ENCODE measurements at regions not wholly inside any gene's neighbourhood (a gene's known extent, or its start where the extent isn't known, plus 50 kb on each side); places are given as distances from the start of the nearest gene placed in this dataset.

GRCh38 chr12:91565846-91566245, 383.2 kb upstream of the DCN start:
- Histone ChIP-seq H3K4me1 (peaks cover 0 to 8% (median 0%) of the 10 kb centered on the region in 6 donors), H3K27me3 (replicated peaks in 1 of 7) (no peaks in the 10 kb centered on the region), H3K9me3 (no peaks in the 10 kb centered on the region), H3K36me3 (no peaks in the 10 kb centered on the region), H3K4me3 (no peak overlapping the region), H3K27ac (no peak overlapping the region)
- TF ChIP-seq CTCF (IDR thresholded peaks at IDR 0.05 in 8 of 11, conservative IDR thresholded peaks at IDR 0.05 in 3 of 11), result no peak
- TF ChIP-seq POLR2A (IDR thresholded peaks at IDR 0.05), result no peak
- no peak for TF ChIP-seq POLR2AphosphoS5 (IDR thresholded peaks at IDR 0.05)
- intact Hi-C loops (cut with DNase I; ENCODE audit: low total_unique reads), result no loop called here
- WGBS, 5 donors, result 90 to 97% (median 91%) methylated on average over 1 of the region's 1 CpG
- DNase-seq, result no peak

- H3K36me3 ChIP-seq, result no peaks in the 10 kb centered on the region
- H3K27me3 ChIP-seq (replicated peaks in 1 of 7), result no peaks in the 10 kb centered on the region
- H3K27ac ChIP-seq, result no peak overlapping the region
- TF ChIP-seq POLR2A (IDR thresholded peaks at IDR 0.05) (no peak), CTCF (IDR thresholded peaks at IDR 0.05 in 8 of 11, conservative IDR thresholded peaks at IDR 0.05 in 3 of 11) (no peak), POLR2AphosphoS5 (IDR thresholded peaks at IDR 0.05) (no peak)
- DNase-seq, result no peak
- 47 to 65% (median 56%) methylated on average over 4 of the region's 4 CpGs for WGBS, 5 donors
- intact Hi-C loops (cut with DNase I; ENCODE audit: low total_unique reads), result no loop called here
- no peaks in the 10 kb centered on the region for H3K9me3 ChIP-seq
- no peak overlapping the region for H3K4me3 ChIP-seq
- H3K4me1 ChIP-seq, result peaks cover 0 to 8% (median 0%) of the 10 kb centered on the region in 6 donors
These were observed 382.6 kb upstream of the DCN start for GRCh38 chr12:91565246-91565645.

- no peak for DNase-seq
- H3K27ac ChIP-seq, result no peak overlapping the region
- H3K36me3 ChIP-seq, result no peaks in the 10 kb centered on the region
- H3K4me3 ChIP-seq, result no peak overlapping the region
- H3K9me3 ChIP-seq, result peaks cover 0 to 19% (median 8%) of the 10 kb centered on the region in 8 donors
- intact Hi-C loops (cut with DNase I; ENCODE audit: low total_unique reads), result no loop called here
- no peaks in the 10 kb centered on the region for H3K27me3 ChIP-seq (replicated peaks in 1 of 7)
- 91 to 95% (median 94%) methylated on average over 4 of the region's 4 CpGs for WGBS, 5 donors
- peaks cover 0 to 8% (median 0%) of the 10 kb centered on the region in 6 donors for H3K4me1 ChIP-seq
- TF ChIP-seq POLR2AphosphoS5 (IDR thresholded peaks at IDR 0.05) (no peak), POLR2A (IDR thresholded peaks at IDR 0.05) (no peak), CTCF (IDR thresholded peaks at IDR 0.05 in 8 of 11, conservative IDR thresholded peaks at IDR 0.05 in 3 of 11) (no peak)
These were observed 380.6 kb upstream of the DCN start for GRCh38 chr12:91563011-91563765.

- no peak for TF ChIP-seq CTCF (IDR thresholded peaks at IDR 0.05 in 8 of 11, conservative IDR thresholded peaks at IDR 0.05 in 3 of 11)
- TF ChIP-seq POLR2A (IDR thresholded peaks at IDR 0.05), result no peak
- TF ChIP-seq POLR2AphosphoS5 (IDR thresholded peaks at IDR 0.05), result no peak
- H3K27ac ChIP-seq, result no peak overlapping the region
- DNase-seq, result no peak
- 77 to 85% (median 81%) methylated on average over 1 of the region's 1 CpG for WGBS, 5 donors
- intact Hi-C loops (cut with DNase I; ENCODE audit: low total_unique reads), result no loop called here
- no peak overlapping the region for H3K4me3 ChIP-seq
- H3K27me3 ChIP-seq (replicated peaks in 1 of 7), result no peaks in the 10 kb centered on the region
- no peaks in the 10 kb centered on the region for H3K36me3 ChIP-seq
- H3K9me3 ChIP-seq, result peaks cover 0 to 19% (median 8%) of the 10 kb centered on the region in 8 donors
- H3K4me1 ChIP-seq, result peaks cover 0 to 8% (median 0%) of the 10 kb centered on the region in 6 donors
These were observed 379.9 kb upstream of the DCN start for GRCh38 chr12:91562476-91562875.
